Effector memory CD8-positive, alpha-beta T cell (primary cell): ENCODE measurements at regions not wholly inside any gene's neighbourhood (a gene's known extent, or its start where the extent isn't known, plus 50 kb on each side); places are given as distances from the start of the nearest gene placed in this dataset.
"Not testable (repeated sequence)": the region's sequence is repeated elsewhere in the genome, so short reads cannot be mapped to it uniquely, and the experiment has no call there.

ENCODE experiments used
- ATAC-seq: fragments of 150-1000 bp; cut with Tn5 transposase; replicated peaks from 2 replicates; pipeline ENCODE4 v1.10.0; 2021; ENCODE audit warnings: mild to moderate bottlenecking, moderate library complexity
- DNase-seq, 3 experiments: peaks; one replicate each; pipeline ENCODE4 v3.0.0; 2021
- H3K27ac Mint-ChIP-seq, 2 donors: one replicate each; pipeline ENCODE4 v1.8.0; 2022; ENCODE audit warnings: mild to moderate bottlenecking in 2 of 2, mixed read lengths in 2 of 2, moderate library complexity in 2 of 2
- H3K27me3 Mint-ChIP-seq, 2 donors: one replicate each; pipeline ENCODE4 v1.8.0; 2022; ENCODE audit warnings: mixed read lengths in 2 of 2
- H3K36me3 Mint-ChIP-seq: one replicate; pipeline ENCODE4 v1.8.0; 2022; ENCODE audit warnings: mild to moderate bottlenecking, moderate library complexity, mixed read lengths; ENCODE audit not compliant: insufficient read depth
- H3K4me1 Mint-ChIP-seq, 2 donors: one replicate each; pipeline ENCODE4 v1.8.0; 2022; ENCODE audit warnings: low read depth in 2 of 2, mixed read lengths in 2 of 2
- H3K4me3 Mint-ChIP-seq, 2 donors: one replicate each; pipeline ENCODE4 v1.8.0; 2022; ENCODE audit warnings: mild to moderate bottlenecking in 2 of 2, mixed read lengths in 2 of 2, moderate library complexity in 2 of 2
- H3K9me3 Mint-ChIP-seq, 2 donors: one replicate each; pipeline ENCODE4 v1.8.0; 2022; ENCODE audit warnings: mixed read lengths in 2 of 2

GRCh38 chr22:46026899-46027210, 49.9 kb upstream of the WNT7B start:
- Mint-ChIP-seq H3K4me3 (no peak overlapping the region), H3K27me3 (peaks cover 38 to 73% of the 10 kb centered on the region in 2 donors), H3K36me3 (no peaks in the 10 kb centered on the region), H3K9me3 (no peaks in the 10 kb centered on the region), H3K4me1 (peaks cover 0 to 2% of the 10 kb centered on the region in 2 donors), H3K27ac (no peak overlapping the region)
- DNase-seq (no peak), ATAC-seq (no peak)

- Mint-ChIP-seq H3K4me3 (no peak overlapping the region), H3K36me3 (no peaks in the 10 kb centered on the region), H3K9me3 (no peaks in the 10 kb centered on the region), H3K27me3 (peaks cover 38 to 71% of the 10 kb centered on the region in 2 donors), H3K27ac (no peak overlapping the region), H3K4me1 (peaks cover 0 to 2% of the 10 kb centered on the region in 2 donors)
- no peak for DNase-seq
- ATAC-seq, result no peak
Observed at GRCh38 chr22:46027211-46028105, 50.5 kb upstream of the WNT7B start.

GRCh38 chr22:46028106-46028991, 51.4 kb upstream of the WNT7B start:
- H3K4me1 Mint-ChIP-seq, result peaks cover 0 to 2% of the 10 kb centered on the region in 2 donors
- DNase-seq (no peak), ATAC-seq (no peak)
- H3K4me3 Mint-ChIP-seq, result no peak overlapping the region
- H3K27me3 Mint-ChIP-seq, result peaks cover 38 to 62% of the 10 kb centered on the region in 2 donors
- H3K27ac Mint-ChIP-seq, result no peak overlapping the region
- no peaks in the 10 kb centered on the region for H3K36me3 Mint-ChIP-seq
- no peaks in the 10 kb centered on the region for H3K9me3 Mint-ChIP-seq

GRCh38 chr22:46029036-46029435, 52.1 kb upstream of the WNT7B start:
- peaks cover 0 to 2% of the 10 kb centered on the region in 2 donors for H3K4me1 Mint-ChIP-seq
- DNase-seq (no peak), ATAC-seq (no peak)
- no peaks in the 10 kb centered on the region for H3K9me3 Mint-ChIP-seq
- no peak overlapping the region for H3K27ac Mint-ChIP-seq
- no peaks in the 10 kb centered on the region for H3K36me3 Mint-ChIP-seq
- no peak overlapping the region for H3K4me3 Mint-ChIP-seq
- peaks cover 38 to 60% of the 10 kb centered on the region in 2 donors for H3K27me3 Mint-ChIP-seq

- Mint-ChIP-seq H3K4me1 (peaks cover 0 to 2% of the 10 kb centered on the region in 2 donors), H3K27ac (no peak overlapping the region), H3K9me3 (no peaks in the 10 kb centered on the region), H3K4me3 (no peak overlapping the region), H3K27me3 (peaks cover 31 to 54% of the 10 kb centered on the region in 2 donors), H3K36me3 (no peaks in the 10 kb centered on the region)
- DNase-seq (no peak), ATAC-seq (no peak)
Observed at GRCh38 chr22:46029574-46030200, 52.7 kb upstream of the WNT7B start.

GRCh38 chr22:46030231-46030880, 53.4 kb upstream of the WNT7B start:
- Mint-ChIP-seq H3K27me3 (peaks cover 24 to 47% of the 10 kb centered on the region in 2 donors), H3K4me3 (no peak overlapping the region), H3K36me3 (no peaks in the 10 kb centered on the region), H3K27ac (no peak overlapping the region), H3K9me3 (no peaks in the 10 kb centered on the region), H3K4me1 (peaks cover 0 to 2% of the 10 kb centered on the region in 2 donors)
- DNase-seq (no peak), ATAC-seq (no peak)

- H3K4me1 Mint-ChIP-seq, result peaks cover 0 to 2% of the 10 kb centered on the region in 2 donors
- H3K4me3 Mint-ChIP-seq, result no peak overlapping the region
- ATAC-seq, result no peak
- peaks cover 5% of the 10 kb centered on the region for H3K36me3 Mint-ChIP-seq
- no peak for DNase-seq
- H3K27me3 Mint-ChIP-seq, result peaks cover 17 to 40% of the 10 kb centered on the region in 2 donors
- H3K27ac Mint-ChIP-seq, result no peak overlapping the region
- H3K9me3 Mint-ChIP-seq, result no peaks in the 10 kb centered on the region
Observed at GRCh38 chr22:46031066-46031465, 54.1 kb upstream of the WNT7B start.

GRCh38 chr22:46031557-46031956, 54.6 kb upstream of the WNT7B start:
- Mint-ChIP-seq H3K27ac (peak overlapping the region in 1 of 2 donors; percentile 26), H3K36me3 (peaks cover 6% of the 10 kb centered on the region), H3K4me3 (no peak overlapping the region), H3K4me1 (peaks cover 0 to 5% of the 10 kb centered on the region in 2 donors), H3K27me3 (peaks cover 12 to 35% of the 10 kb centered on the region in 2 donors), H3K9me3 (no peaks in the 10 kb centered on the region)
- DNase-seq (no peak), ATAC-seq (no peak)

GRCh38 chr22:46031965-46032851, 55.2 kb upstream of the WNT7B start:
- H3K36me3 Mint-ChIP-seq, result peaks cover 6% of the 10 kb centered on the region
- H3K27ac Mint-ChIP-seq, result peak overlapping the region in 1 of 2 donors; percentile 26
- H3K27me3 Mint-ChIP-seq, result peaks cover 7 to 28% of the 10 kb centered on the region in 2 donors
- DNase-seq (no peak), ATAC-seq (no peak)
- H3K9me3 Mint-ChIP-seq, result no peaks in the 10 kb centered on the region
- H3K4me3 Mint-ChIP-seq, result no peak overlapping the region
- H3K4me1 Mint-ChIP-seq, result peaks cover 5 to 9% of the 10 kb centered on the region in 2 donors

GRCh38 chr22:46033256-46034200, 56.6 kb upstream of the WNT7B start:
- Mint-ChIP-seq H3K36me3 (peaks cover 6% of the 10 kb centered on the region), H3K9me3 (no peaks in the 10 kb centered on the region), H3K27ac (no peak overlapping the region), H3K4me3 (no peak overlapping the region), H3K4me1 (peaks cover 5 to 10% of the 10 kb centered on the region in 2 donors), H3K27me3 (peaks cover 0 to 17% of the 10 kb centered on the region in 2 donors)
- ATAC-seq (no peak), DNase-seq (no peak)

GRCh38 chr22:46034480-46034879, 57.5 kb upstream of the WNT7B start:
- H3K9me3 Mint-ChIP-seq, ATAC-seq, H3K36me3 Mint-ChIP-seq, H3K27me3 Mint-ChIP-seq, DNase-seq, H3K27ac Mint-ChIP-seq, H3K4me1 Mint-ChIP-seq: not testable (repeated sequence)
- H3K4me3 Mint-ChIP-seq, result peak overlapping the region in 1 of 2 donors; percentile 80
